ENCODE measurements at regions not wholly inside any gene's neighbourhood (a gene's known extent, or its start where the extent isn't known, plus 50 kb on each side); places are given as distances from the start of the nearest gene placed in this dataset.

DNA sequence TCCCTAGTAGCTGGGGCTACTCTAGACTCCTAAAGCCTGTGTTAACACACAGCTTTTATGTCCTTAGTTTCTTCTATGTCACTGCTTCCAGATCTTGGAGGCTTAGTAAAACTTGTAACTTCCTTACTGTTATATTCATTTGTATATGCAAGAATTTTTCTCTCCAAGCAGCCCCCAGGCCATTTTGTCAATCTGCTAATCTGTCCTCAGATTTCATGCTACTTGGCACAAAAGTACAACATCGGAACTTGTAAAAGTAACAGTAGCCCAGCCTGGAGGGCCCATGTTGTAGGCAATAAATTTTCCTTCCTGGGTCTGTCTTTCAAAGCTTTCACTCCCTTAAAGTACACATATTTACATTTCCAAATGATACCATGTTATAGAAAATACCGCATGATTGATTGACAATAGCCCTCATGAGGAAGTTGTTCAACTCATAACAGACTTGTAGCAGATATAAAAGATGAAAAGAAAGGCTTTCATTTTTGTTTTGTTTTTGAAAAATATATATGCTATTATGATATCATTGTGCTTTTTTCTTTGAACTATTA lies 324.2 kb downstream of the NEK10 start:
- TF ChIP-seq POLR2AphosphoS5 (IDR thresholded peaks at IDR 0.05) (no peak), POLR2A (IDR thresholded peaks at IDR 0.05) (no peak), EP300 (IDR thresholded peaks at IDR 0.05) (no peak)
- TF ChIP-seq, protein P1, sequence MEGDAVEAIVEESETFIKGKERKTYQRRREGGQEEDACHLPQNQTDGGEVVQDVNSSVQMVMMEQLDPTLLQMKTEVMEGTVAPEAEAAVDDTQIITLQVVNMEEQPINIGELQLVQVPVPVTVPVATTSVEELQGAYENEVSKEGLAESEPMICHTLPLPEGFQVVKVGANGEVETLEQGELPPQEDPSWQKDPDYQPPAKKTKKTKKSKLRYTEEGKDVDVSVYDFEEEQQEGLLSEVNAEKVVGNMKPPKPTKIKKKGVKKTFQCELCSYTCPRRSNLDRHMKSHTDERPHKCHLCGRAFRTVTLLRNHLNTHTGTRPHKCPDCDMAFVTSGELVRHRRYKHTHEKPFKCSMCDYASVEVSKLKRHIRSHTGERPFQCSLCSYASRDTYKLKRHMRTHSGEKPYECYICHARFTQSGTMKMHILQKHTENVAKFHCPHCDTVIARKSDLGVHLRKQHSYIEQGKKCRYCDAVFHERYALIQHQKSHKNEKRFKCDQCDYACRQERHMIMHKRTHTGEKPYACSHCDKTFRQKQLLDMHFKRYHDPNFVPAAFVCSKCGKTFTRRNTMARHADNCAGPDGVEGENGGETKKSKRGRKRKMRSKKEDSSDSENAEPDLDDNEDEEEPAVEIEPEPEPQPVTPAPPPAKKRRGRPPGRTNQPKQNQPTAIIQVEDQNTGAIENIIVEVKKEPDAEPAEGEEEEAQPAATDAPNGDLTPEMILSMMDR (IDR thresholded peaks at IDR 0.05): no peak
